ENCODE measurements at regions not wholly inside any gene's neighbourhood (a gene's known extent, or its start where the extent isn't known, plus 50 kb on each side); places are given as distances from the start of the nearest gene placed in this dataset.

GRCh38 chr19:32082028-32082427, 263.4 kb upstream of the ZNF507 start:
- TF ChIP-seq CTCF (IDR thresholded peaks at IDR 0.05; ENCODE audit: low read length) (no peak), EZH2phosphoT487 (IDR thresholded peaks at IDR 0.05; ENCODE audit: low read length) (no peak)

Measured in MM.1S (cell line).